ENCODE measurements at regions not wholly inside any gene's neighbourhood (a gene's known extent, or its start where the extent isn't known, plus 50 kb on each side); places are given as distances from the start of the nearest gene placed in this dataset.

GRCh38 chr6:150503041-150503440 lies 96.6 kb upstream of the PLEKHG1 start:
- TF ChIP-seq RAD21 (IDR thresholded peaks at IDR 0.05 in 1 of 2, conservative IDR thresholded peaks at IDR 0.05 in 1 of 2; ENCODE audit: low read depth in 2 of 2, low read length in 2 of 2) (no peak), CTCF (IDR thresholded peaks at IDR 0.05; ENCODE audit: control extremely low read depth in 1 of 3, insufficient read depth in 1 of 3, low read depth in 1 of 3, low read length in 3 of 3) (no peak), USF2 (IDR thresholded peaks at IDR 0.05; ENCODE audit: low read length) (no peak), CEBPB (IDR thresholded peaks at IDR 0.05; ENCODE audit: low read depth, low read length) (no peak), CBX8 (IDR thresholded peaks at IDR 0.05; ENCODE audit: borderline replicate concordance, low read depth, low read length) (no peak), POLR2A (IDR thresholded peaks at IDR 0.05; ENCODE audit: control extremely low read depth in 1 of 2, low read depth in 2 of 2, low read length in 2 of 2) (no peak)

All from H1 (cell line).